SK-N-SH (cell line): ENCODE measurements at regions not wholly inside any gene's neighbourhood (a gene's known extent, or its start where the extent isn't known, plus 50 kb on each side); places are given as distances from the start of the nearest gene placed in this dataset.

Experiments used
- CTCF ChIP-seq: fragments of 200-600 bp; sonication (generic); IDR thresholded peaks from 2 replicates; pipeline ENCODE4 v1.6.1; 2017; ENCODE audit warnings: antibody characterized with exemption, mild to moderate bottlenecking, moderate library complexity
- EP300 ChIP-seq, 2 experiments: IDR thresholded peaks; 2 replicates each; pipeline versions ENCODE4 v1.4.0 to v1.6.1; 2012; ENCODE audit warnings: borderline replicate concordance in 1 of 2, low read depth in 1 of 2, low read length in 1 of 2
- GATA2 ChIP-seq: sonication (generic); formaldehyde crosslinking; IDR thresholded peaks from 2 replicates; pipeline ENCODE4 v1.5.0; 2020; ENCODE audit warnings: mild to moderate bottlenecking, missing genetic modification reagents
- RAD21 ChIP-seq: IDR thresholded peaks from 2 replicates; pipeline ENCODE4 v1.6.1; 2012; ENCODE audit warnings: mild to moderate bottlenecking, low read length
- TAF1 ChIP-seq: IDR thresholded peaks from 2 replicates; pipeline ENCODE4 v1.6.1; 2012; ENCODE audit warnings: low read depth, mild to moderate bottlenecking, low read length, moderate library complexity, borderline replicate concordance
- USF1 ChIP-seq: IDR thresholded peaks from 2 replicates; pipeline ENCODE4 v1.4.0; 2012; ENCODE audit warnings: low read depth, borderline replicate concordance

GRCh38 chr2:114083717-114084387 is 194.0 kb downstream of the ACTR3 start:
- TF ChIP-seq EP300 (IDR thresholded peaks at IDR 0.05; ENCODE audit: borderline replicate concordance in 1 of 2, low read depth in 1 of 2, low read length in 1 of 2) (no peak), CTCF (no peak), RAD21 (no peak), USF1 (no peak), TAF1 (no peak), GATA2 (CRISPR knock-in tag) (no peak)
